DND-41 (cell line): ENCODE measurements at regions not wholly inside any gene's neighbourhood (a gene's known extent, or its start where the extent isn't known, plus 50 kb on each side); places are given as distances from the start of the nearest gene placed in this dataset.

Source experiments
- CTCF ChIP-seq: IDR thresholded peaks from 2 replicates; pipeline ENCODE4 v1.5.1; 2012; ENCODE audit warnings: borderline replicate concordance, low read length, moderate library complexity, mild to moderate bottlenecking; ENCODE audit not compliant: poor library complexity, severe bottlenecking; ENCODE audit errors: extremely low read depth
- EZH2 ChIP-seq: IDR thresholded peaks from 3 replicates; pipeline ENCODE4 v1.6.1; 2012; ENCODE audit warnings: borderline replicate concordance, low read depth, mild to moderate bottlenecking, moderate library complexity, low read length, inconsistent platforms; ENCODE audit not compliant: severe bottlenecking

DNA sequence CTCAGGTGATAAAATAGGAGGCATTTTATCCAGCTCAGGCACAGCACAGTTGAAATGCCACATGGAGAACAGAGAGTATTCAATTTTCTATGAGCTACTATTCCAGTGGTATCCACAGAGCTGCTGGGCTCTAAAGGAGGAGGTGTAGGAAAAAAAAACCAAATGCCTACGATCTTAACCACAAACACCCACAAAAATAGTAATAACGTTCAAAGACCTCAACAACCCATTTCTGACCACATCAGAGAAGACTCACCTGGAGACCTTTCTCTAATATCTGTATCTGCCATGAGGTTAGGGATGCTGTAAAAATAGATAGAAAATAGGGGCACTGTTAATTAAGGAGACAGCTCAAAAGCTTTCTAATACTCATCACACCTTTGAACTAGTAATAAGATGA is 294.6 kb upstream of the PARD3B start:
- TF ChIP-seq EZH2 (no peak), CTCF (no peak)
